ENCODE measurements at regions not wholly inside any gene's neighbourhood (a gene's known extent, or its start where the extent isn't known, plus 50 kb on each side); places are given as distances from the start of the nearest gene placed in this dataset.

GRCh38 chr2:35545301-35545700 lies 810.3 kb upstream of the CRIM1 start:
- TF ChIP-seq POLR2A (IDR thresholded peaks at IDR 0.05; ENCODE audit: low read depth, low read length) = no peak
- TF ChIP-seq SREBF2 (IDR thresholded peaks at IDR 0.05; ENCODE audit: low read length) = no peak
- TF ChIP-seq CTCF (IDR thresholded peaks at IDR 0.05 in 2 of 3, conservative IDR thresholded peaks at IDR 0.05 in 1 of 3; ENCODE audit: control insufficient read depth in 2 of 3, extremely low read depth in 1 of 3, insufficient read depth in 1 of 3, low read depth in 3 of 3, low read length in 3 of 3) = no peak

All from GM12878 (cell line).